Activated CD4-positive, alpha-beta T cell treated with anti-CD3 and anti-CD28 coated beads, Interleukin-10, Interleukin-2, amounts not matched to agents 100 ng/mL and 50 ng/mL, durations not matched to agents 16 hours and 8 hours (primary cell): ENCODE measurements at regions not wholly inside any gene's neighbourhood (a gene's known extent, or its start where the extent isn't known, plus 50 kb on each side); places are given as distances from the start of the nearest gene placed in this dataset.
"Not testable (repeated sequence)": the region's sequence is repeated elsewhere in the genome, so short reads cannot be mapped to it uniquely, and the experiment has no call there.

Experiments
- DNase-seq: peaks from one replicate; pipeline ENCODE4 v3.0.0-alpha.2; 2020

DNA sequence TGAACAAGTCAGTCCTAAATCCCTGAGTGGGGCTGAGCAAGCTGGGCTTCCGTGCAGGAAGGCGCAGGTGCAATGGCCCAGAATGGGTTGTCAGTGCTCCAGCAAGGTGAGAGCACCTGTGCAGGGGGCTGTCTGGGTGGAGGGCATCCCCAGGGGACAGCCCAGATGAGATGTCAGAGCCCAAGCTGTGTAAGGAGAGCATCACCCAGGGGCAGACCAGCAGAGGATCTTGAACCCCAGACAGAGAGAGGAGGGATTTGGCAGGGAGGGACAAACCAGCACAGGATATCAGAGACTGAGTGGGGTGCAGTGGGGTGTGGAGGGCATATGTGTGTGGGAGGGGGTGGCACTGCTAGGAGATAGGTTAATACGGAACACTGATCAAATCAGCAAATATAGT lies 114.9 kb upstream of the TMEM45B start:
- DNase-seq: no peak

DNA sequence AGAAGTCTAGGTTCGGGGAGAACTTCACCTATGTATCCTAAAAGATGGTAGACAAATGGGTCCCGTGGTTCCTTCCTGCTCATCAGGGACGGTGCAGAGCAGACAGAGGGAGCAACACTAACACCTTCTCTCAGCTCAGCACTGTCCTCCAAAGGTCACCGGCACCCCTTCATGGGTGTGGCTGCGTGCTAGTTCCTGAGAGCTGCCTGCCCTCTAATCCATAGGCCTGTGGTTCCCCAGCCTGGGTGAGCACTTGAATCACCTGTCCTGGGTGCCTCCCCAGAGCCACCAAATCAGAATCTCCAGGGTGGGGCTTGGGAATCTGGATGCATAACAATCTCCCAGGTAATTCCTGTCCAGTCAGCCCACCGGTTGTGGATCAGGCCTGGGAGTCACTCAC lies 113.9 kb upstream of the TMEM45B start:
- no peak for DNase-seq

DNA sequence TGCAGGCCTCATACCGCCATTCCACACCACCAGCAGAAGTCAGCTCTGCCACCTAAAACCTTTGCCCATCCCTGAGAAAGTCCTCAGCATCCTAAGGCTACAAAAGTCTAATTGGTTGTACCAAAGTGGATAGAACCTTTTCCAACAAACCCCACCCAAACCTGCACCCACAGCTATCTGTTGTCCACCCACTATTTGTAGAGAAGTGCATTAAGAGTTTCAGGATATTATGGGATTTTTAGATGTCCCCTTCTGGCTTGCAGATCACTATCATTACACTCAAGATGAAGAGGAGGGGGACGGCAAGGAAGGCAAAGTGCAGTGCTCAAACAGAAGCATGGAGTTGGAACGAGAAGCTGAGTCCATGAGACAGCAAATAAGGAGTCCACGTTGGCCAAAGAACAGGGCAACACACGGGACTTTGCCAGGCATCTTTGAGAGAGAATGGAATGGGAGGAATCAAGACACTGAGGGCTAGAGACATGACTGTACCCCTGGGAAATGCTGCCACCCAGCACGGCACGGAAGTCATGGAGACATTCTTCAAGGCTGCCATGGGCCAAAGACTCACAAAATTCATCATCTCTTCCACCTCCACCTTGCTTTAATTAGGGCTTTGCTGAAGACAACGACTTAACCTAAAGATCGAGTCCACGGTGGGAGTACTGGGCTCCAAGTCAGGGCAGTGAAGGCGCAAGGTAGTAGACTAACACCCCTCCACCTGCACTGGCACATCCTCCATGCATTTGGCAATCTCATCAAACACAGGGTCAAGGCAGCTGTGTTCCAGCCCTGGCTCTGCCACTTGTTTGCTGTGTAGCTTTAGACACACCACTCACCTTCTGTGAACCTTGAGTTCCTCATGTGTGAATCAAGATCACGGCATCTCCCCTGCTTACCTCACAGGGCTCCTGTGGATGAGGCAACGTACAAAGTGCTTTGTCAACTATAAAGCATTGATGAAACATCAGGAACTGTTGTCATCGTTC lies 112.9 kb upstream of the TMEM45B start:
- DNase-seq: no peak

DNA sequence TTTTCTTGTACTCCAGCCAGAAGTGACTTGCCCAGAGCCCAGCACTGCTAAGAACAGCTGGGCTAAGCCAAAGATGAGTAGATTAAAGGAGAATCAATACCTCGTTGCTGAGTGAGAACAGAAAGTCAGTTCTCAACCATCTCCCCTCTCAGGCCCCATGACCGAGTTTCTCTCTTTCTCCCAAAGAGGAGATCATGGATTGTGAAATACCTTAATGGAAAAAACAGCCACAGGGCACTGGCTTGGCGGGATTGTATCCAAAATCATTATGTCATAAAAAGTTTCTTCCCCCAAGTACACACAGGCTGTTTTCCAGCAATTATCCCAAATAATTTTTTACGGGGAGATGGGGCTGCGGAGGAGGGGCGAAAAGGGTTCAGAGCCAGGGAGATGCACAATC lies 111.8 kb upstream of the TMEM45B start:
- DNase-seq: no peak

DNA sequence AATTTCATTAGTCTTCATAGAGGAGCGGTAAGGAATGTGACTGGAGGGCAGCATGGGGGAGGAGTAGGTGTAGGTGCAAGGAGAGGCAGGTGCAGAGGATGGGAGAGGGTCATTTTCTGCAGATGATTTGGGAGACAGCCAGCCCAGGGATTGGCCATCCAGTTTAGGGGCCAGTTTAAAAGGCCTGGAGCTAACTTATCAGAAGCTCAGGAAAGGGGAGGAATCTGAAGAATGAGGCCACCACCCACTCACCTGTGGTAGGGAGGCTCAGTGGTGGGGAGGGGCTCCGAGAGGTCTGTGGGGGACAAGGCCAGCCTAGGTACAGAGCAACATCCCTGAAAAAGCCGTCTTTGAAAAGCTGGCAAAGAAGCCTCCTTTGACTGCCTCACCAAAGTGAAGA lies 110.8 kb upstream of the TMEM45B start:
- no peak for DNase-seq

DNA sequence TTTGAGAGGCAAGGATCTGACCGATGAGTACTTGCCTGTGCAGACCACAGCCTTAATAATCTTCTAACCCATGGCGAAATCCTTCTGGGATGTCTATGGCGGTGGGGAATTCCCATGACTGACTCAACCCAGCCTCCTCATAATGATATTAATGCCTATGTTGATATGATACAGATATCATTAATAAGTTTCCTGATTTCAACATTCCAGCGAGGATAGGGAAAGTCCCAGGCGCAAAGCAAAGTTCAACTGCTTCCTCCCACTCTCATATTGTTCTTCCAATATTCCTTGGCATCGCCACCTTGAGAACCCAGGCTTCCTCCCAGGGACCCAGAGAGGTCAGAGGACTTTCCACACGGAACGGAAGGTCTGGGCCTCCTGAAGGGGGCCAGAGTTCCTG lies 110.3 kb upstream of the TMEM45B start:
- DNase-seq: no peak

DNA sequence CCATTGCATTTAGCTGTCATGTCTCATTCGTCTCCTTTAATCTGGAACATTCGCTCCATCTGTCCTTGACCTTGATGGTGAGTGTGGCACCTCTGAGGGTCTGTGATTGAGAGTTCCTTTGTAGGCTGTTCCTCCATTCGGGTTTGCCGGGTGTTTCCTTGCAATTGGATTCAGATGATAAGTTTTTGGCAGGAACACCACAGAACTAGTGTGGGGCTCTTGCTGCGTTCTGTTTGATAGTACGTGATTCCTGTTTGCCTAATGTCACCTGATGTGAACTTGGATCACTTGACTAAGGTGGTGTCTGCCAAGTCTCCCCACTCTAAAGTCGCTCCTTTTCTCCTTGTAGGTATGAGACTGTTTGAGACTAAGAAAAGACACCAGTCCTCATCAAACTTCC lies 109.7 kb upstream of the TMEM45B start:
- no peak for DNase-seq

DNA sequence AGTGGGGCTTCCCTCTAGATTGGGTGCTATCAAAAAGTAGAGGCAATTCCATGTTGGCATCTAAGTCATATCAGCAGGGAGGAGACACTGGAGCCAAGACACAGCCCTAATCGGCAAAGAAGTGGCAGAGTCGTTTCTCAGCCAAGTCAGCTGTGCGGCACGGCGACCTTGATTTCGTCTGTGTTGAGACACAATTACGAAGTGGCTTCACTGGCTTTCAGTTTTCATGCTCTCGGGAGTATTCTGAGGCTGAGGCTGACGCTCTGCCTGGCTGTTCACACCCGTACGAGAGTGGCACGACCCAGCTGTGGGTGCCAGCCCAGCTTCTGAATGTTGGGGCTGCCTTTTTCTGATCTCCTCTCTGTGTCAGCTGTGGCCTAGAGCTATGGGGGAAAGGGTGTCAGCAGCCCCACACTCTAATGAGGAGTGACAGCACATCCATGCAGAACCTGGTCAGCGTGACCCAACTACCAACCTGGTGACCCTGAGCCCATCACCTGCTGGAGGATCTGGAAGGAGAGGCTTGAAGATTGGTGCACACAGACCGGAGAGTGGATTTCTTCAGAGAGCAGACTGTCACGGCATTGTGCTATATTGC lies 105.7 kb upstream of the TMEM45B start:
- DNase-seq: no peak

DNA sequence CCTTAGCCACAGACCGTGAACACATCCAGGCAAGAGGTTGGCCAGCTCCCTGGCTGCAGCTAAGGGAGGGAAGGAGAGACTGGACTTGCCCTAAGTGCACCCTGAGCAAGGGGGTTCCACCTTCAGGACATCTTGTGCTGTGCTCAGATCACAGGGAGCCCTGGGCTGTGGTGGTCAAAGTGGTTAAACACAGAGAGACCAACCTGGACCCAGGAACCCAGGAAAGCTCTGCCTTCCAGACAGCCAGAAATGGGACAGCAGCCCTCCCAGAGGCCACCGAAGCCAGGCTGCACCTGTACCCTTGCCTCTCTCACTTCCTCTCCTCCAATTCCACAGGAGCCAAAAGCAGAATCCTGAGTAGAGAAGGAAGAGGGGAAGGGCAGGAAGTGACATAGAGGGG lies 105.2 kb upstream of the TMEM45B start:
- DNase-seq: no peak

DNA sequence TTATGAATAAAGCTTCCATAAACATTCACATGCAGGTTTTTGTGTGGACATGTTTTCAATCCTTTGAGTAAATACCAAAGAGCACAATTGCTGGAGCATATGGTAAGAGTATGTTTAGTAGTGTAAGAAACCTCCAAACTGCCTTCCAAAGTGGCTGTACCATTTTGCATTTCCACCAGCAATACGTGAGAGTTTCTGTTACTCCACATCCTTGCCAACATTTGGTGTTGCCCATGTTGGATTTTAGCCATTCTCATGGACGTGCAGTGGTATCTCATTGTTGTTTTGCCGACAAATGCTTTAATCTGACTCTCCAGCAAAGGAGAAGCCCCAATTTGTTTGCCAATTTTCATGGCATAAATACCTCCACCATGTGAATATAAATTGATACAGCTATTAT lies 103.9 kb upstream of the TMEM45B start:
- no peak for DNase-seq

DNA sequence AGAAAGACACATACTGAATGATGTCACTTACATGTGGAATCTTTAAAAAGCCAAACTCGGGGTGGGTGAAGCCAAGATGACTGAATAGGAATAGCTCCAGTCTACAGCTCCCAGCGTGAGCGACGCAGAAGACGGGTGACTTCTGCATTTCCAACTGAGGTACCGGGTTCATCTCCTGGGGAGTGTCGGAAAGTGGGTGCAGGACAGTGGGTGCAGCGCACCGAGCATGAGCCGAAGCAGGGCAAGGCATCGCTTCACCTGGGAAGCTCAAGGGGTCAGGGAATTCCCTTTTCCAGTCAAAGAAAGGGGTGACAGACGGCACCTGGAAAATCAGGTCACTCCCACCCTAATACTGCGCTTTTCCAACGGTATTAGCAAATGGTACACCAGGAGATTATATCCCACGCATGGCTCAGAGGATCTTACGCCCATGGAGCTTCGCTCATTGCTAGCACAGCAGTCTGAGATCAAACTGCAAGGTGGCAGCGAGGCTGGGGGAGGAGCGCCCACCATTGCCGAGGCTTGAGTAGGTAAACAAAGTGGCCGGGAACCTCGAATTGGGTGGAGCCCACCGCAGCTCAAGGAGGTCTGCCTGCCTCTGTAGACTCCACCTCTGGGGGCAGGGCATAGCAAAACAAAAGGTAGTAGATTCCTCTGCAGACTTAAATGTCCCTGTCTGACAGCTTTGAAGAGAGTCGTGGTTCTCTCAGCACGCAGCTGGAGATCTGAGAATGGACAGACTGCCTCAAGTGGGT lies 103.0 kb upstream of the TMEM45B start:
- DNase-seq: not testable (repeated sequence)

DNA sequence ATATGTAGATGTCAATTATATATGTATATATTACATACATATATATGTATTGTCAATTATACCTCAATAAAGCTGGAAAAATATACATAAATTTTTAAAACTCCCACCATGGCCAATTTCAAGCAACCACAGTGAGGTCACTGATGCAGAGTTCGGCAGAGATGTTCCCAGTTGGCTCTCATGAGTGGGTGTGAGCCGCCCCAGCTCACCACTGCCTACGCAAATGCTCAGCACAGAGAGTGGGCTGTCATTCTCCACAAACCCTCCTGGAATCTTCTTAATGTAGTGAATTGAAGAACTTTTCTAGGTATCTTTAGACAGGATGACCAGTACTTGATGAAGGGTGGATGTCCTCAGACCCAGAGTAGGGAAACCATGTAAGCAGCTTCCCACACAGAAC lies 96.6 kb upstream of the TMEM45B start:
- no peak for DNase-seq

DNA sequence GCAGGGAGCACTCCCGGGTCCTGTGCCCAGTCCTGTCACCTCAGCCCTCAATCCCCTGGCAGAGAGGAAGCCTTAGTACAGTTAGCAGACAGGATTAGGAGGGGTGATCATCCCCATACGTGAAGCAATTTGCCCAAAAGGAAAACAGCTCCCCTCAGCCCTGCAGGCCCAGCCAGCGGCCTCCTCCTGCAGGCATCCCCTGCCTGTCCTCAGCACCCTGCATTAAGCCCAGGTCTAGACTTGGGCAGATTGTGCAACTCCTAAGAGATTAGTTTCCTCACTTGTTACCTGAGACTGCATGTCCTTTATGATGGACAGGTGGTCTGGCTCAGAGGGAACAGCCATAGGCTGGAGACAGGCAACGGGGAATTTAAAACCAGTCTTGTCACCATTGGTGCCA lies 95.5 kb upstream of the TMEM45B start:
- DNase-seq: no peak

DNA sequence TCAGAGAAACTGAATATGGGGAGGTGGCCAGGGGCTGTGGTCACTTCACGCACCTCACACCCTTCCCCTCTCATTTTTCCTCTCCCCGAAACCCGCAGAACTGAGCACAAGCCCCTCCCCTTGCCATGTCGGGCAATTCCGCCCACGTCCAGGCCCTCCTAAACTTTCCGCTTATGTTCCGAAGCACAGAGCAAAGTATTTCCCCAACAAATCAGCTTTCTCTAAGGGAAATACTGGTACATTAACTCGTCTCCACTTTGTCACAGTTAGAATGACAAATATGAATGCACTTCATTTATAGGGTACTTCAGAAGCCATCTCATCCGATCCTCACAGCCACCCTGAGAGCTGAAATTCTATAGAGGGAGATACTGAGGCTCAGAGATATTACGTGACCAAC lies 94.7 kb upstream of the TMEM45B start:
- DNase-seq: no peak

DNA sequence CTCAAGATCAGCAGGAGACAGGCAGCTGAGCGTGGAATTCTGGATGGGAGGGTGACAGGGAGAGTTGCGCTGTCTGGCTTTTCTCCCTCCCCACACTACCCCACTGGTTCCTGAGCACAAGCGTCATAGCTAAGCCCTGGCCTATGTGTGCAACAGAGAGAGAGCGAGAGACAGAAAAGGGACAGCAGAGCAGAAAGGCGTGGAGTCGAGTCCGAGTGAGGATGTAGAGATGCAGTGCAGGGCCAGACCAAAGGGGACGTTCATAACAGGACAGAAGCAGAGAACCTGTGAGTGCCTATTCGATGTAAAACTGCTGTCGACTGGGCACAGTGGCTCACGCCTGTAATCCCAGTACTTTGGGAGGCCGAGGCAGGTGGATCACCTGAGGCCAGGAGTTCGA lies 94.0 kb upstream of the TMEM45B start:
- DNase-seq: no peak

DNA sequence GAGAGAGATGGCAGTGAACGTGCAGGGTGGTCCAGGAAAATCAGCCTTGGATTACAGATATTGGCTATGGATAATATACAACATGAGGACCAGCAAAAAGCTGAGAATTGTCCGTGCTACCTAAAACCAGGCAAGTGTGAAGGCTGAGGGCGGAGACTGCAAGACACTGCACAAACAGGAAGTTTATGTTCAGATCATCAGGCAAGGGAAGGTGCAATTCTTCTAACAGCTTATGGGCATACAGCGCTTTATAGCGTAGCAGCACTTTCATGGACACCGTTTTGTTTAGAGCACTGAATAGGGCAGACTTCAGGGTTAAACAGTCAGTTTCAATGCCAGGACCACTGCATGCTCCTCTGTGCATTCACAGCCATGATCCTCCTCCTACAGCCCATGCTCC lies 93.1 kb upstream of the TMEM45B start:
- no peak for DNase-seq

DNA sequence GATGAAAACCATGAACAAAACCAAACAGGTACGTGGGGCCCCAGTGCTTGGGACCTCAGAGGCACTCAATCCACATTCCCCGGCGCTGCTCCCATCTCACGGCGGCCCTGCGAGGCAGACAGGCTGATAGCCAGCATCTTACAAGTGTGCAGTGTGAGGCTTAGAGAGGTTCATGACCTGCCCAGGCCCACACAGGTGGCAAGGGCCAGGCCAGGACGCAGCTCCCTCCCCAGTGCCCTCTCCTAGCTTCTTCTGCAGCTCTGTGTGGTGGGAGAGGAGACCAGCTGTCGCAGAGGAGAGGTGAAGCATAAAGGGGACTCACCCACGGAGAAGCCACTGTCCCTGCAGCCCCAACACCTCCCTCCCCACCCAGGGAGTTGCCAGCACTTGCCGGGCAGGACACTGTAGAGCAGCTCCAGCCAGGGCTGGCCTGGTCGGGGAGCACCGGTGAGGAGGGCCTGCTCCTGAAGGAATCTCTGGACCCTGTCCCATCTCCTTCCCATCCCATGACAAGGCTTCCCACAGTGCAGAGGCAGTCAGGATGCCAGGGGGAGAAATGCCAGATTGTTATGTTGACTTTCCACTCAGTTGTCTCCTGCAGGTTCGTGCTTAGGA lies 92.4 kb upstream of the TMEM45B start:
- DNase-seq: no peak

DNA sequence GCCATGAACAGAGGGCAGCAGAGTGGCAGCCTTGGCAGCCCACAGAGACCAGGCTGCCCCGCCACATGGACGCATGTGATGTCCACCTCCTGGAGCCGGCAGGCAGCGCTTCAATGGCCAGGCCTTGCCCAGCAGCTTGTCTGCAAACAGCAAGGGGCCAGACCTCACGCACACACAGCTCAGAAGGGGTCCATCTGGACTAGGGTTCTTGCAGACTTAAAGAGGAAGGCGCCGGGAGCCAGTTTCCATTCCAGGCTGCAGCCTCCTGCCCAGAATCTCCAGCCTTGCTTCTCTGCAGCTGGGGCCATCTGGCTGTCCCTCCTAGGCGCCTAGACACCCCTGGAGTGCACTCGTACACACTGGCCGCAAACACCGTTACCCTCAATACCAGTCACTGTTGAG lies 91.9 kb upstream of the TMEM45B start:
- DNase-seq: no peak

DNA sequence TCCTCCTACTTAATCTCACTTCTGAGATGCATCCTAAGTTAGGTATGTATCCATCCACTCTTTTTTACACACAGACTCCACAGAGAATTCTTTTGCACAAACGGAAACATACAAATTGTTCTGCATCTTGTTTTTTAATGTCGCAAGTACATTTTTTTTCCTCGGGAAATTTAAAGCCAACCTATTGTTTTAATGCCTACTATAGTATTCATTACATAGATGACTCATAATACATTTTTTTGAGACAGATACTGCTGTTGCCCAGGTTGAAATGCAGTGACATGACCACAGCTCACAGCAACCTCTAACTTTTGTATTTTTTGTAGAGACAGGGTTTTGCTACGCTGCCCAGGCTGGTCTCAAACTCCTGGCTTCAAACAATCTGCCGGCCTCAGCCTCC lies 90.8 kb upstream of the TMEM45B start:
- no peak for DNase-seq

DNA sequence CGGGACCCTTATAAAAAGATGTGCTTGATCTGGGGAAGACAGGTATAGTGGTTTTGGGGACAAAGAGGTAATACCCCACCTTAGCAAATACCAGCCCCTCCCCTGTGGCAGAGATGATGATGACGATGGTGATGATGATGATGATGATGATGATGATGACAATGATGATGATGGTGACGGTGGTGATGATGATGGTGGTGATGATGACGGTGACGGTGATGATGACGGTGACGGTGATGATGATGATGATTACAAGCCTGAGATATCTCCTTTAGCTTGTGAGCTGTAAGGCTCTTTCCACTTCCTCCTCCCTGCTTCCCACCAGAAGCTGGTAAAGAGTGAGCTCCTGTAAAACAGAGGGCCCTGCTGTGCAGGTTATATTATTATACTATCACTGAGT lies 89.5 kb upstream of the TMEM45B start:
- DNase-seq: no peak

DNA sequence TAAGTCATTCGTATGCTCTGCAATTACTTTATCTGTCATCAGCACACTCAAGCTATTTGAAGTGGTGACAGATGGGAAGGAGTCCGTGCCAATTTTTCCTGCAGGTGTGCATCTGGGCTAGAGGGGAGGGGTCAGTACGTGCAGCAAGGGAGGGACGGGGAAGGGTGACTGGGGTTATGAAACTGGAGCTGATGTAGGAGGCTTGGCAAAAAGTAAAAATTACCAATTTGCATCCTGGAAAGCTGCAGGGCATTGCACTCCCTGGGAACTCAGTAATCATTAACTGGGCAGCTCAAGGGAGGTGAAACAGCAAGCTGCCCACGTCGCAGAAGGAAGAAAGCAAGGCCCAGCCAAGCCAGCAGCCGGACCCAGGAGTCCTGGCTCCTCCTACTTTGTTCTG lies 87.1 kb upstream of the TMEM45B start:
- DNase-seq: no peak

DNA sequence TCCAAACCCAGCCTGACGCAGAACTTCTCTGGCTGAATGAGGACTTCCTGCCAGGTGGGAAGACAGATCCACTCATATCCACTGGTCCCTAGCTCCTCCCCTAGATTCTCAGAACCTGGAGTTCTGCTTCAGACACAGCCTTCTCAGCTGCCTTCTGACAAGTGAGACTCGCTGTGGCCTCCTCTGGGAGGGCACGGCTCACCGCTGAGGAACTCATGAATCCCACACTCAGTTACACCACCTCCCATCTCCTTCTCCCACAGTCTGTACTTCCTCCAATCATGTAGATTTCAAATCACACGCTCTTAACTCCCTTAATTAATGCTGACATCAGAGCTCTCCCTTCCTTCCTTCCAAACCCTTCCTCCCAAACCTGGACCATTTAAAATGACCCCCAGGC lies 86.4 kb upstream of the TMEM45B start:
- DNase-seq: no peak

DNA sequence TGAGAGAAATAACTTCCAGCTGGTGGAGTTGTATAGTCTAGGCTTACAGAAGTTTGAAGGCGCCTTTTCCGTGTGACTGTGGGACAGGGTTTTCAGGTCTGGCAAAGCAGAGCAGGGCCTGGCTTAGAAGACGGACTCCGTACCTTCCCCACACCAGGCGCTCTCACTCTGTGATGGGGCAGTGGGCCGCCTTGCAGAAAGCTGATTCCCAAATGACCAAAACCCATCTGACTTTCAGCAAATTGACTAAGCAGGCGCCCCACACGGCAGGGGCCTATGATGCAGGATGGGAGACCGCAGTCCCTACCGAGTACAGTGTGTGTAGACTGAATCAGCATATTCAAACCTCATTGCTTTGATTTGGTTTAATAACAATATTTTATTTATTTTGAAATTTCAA lies 85.8 kb upstream of the TMEM45B start:
- DNase-seq: no peak
